ENCODE measurements at regions not wholly inside any gene's neighbourhood (a gene's known extent, or its start where the extent isn't known, plus 50 kb on each side); places are given as distances from the start of the nearest gene placed in this dataset.
"Not testable (repeated sequence)": the region's sequence is repeated elsewhere in the genome, so short reads cannot be mapped to it uniquely, and the experiment has no call there.

DNA sequence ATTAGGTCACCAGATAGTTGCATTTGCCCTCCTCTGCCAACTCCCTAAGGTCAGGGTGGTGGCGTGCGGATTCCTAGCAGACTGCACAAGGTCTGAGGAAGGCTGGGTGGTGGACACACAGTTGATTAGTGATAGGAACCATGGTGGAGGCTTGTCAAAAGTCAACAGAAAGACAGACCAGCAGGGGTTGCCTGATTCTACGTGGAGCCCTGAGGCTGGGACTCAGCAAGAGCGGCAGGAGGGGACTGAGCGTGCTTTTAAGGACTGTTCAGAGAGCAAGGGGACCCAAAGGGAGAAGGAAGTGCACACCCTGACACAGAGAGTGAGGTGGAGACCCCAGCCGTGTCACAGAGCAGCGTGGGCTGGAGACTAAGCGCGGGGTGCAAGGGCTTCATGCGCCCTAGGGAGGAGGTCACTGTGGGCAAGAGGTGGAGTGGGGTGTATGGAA is 513.2 kb downstream of the RNF144A start:
- no peak for DNase-seq (ENCODE audit: low spot score)

DNA sequence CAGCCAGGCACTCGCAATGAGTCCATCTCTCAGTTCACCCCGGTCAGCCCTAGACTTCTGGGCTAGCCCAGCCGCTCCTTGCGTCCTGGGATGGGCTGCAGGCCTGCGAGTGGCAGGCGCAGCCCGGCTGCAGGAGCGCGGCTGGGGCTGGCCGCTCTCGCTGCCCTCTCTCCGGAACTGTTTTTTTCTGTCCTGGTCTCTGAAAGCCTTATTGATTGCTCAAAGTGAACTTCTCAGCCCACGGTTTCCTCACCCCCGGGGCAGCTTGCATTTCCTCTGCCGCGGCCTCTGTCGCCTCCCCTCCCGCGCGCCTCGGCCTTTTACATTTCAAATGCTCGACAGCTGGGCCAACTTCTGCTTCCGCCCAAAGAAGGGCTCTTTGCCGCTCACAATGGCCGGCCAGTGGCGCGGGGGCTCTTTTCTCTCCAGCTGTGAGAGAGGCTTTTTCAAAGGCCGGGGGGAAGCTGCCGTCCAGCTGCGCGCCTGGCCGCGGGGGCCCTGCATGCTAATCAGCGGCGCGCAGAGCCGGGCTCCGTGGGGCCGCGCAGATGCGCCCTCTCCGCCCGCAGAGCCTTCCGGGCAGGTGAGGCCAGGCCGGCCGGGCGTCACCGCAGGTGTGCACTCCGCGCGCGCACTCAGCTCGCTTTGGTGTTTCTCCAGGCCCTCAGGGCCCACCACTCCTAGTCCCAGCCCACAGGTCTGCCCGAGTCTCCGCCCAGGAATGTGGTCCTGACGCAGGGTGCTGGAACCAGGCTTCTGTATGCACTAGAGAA is 513.8 kb downstream of the RNF144A start:
- DNase-seq (ENCODE audit: low spot score): no peak

DNA sequence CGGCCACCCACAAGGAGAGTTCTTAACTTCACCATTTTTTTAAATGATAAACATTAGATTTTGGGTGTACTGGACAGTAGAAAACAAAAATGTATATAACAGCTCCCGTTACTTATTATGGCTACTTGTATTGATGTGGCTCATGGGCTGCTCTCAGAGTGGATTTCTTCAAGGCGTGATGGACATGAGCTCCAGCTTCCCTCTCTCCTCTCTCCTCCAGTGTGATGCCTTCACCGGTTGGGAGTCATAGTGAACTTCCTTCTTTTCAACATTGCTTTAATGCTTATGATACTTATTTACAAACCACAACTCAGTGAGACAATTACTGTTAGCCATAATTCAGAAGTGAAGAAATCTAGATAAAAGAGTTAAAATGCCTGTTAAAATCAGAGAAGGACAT is 515.2 kb downstream of the RNF144A start:
- no peak for DNase-seq (ENCODE audit: low spot score)

DNA sequence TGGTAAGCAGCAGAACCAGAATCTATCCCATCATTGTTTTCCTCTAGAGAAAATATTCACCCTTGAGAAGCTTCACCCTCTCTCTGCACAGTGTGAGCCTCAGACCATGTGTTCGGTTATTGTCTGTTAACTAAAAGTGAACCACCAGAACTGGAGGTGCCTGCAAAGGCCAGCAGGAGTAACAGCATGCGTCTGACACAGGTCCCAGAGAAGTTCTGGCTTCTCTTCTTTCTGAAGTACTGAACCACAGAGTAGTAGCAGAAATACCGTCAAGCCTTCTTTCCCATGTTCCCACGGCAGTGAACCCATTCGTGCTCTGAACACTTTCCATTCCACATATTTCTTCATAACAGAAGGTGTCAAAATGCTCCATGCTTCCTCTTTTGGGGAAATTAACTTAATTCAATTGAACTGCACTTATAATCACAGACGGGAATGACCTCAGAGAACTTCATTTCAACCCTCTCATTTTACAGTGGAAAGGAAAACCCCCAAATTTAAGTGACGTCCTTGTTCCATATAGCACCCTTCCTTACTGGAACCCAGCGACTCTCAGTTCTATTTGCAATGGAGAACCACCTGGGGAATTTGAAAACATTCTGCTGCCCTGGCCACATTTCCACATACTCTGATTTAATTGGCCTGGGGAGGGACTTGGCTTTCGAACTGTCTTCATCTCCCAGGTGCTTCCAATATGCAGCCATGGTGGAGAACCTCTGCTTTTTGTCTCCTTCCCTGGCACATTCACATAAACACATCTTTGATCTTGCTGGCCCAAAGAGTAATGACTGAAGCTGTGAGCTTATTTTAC is 519.1 kb downstream of the RNF144A start:
- DNase-seq (ENCODE audit: low spot score): no peak

DNA sequence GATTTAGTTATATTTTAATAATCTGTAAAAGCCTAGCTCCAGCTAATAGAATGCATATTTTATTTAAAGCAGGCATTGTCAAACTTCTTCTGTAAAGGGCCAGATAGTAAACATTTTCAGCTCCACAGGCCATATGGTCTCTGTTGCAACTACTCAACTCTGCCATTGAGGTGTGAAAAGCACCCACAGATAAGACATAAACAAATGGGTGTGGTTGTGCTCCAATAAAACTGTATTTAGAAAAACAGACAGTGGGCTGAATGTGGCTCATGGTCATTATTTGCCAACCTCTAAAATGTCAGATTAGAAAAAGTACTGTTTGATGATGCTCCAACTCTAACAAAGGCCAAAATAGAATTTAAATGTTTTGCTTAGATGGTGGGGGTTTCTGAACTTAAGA is 519.9 kb downstream of the RNF144A start:
- DNase-seq (ENCODE audit: low spot score): no peak

DNA sequence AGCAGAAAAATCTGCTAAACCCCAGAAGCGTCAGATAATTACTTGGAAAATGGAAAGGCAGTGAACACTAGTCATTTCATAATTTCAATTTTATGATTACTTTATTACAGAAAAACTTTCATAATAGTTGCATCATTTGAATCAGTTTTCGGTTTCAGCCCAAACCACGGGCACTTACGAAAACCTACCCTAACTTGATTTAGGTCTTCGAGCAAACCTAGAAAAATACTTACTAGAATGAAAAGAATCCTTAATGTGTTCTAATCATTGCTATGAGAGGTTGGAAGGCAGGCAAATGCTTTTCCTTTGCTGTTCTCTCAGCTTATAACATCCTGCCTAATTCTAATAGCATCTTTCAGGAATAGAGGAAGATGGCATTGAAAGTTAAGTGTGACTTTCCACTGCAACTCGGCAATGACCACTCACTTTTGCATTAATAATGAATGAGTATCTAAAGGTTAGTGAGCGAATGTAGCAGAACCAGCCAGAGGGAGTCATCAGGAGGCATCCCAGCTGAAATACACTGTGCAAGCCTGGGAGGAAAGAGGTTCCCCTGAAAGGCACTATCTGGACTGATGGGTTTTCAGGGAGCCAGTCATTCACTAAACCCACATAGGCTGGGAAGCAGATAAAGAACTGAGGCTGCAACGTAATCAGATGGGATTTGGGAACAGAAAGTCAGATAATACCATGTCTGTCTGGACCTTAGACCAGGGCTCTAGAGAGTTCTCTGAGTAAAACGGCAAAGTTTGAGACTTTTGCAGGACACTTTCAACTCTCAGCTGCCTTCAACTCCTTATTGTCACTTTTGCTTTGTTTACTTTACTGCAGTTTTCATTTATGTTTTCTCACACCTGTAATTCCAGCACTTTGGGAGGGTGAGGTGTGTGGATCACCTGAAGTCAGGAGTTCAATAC is 520.8 kb downstream of the RNF144A start:
- no peak for DNase-seq (ENCODE audit: low spot score)

DNA sequence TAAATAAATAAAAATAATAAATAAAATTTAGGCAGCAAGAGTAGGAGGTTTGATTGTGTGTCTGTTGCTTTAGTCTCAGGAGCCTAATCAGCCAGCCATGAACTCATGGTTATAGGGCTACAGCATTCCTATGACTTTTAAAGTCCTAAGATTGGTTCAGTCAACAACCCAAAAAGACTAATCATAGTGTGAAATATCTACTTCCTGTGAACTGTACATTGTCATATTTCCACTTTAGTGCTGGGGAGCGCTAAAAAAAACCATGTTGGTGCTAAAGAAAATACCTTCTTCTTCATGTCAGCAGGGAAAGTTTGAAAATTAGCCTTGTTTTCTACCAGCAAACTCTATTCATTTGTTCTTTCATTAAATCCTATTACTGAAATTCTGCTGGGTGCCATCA is 521.6 kb downstream of the RNF144A start:
- DNase-seq (ENCODE audit: low spot score): no peak

DNA sequence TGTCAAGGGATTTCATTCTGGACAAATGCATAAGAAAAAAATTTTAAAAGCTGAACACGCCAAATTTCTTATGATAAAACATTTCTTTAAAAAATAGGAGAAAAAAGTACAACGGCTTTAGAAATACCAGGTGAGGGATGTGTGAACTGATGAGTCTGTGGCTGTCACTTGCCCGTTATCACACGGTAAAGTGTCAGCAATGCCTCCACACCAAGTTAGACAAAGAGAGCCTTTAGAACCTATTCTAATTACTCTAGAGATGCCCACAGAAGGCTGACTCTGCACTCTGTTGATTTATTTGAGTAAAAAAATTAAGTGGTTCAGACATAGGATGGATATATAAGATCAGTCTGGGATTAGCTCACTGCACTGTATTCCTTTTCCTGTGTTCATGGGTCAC is 523.8 kb downstream of the RNF144A start:
- DNase-seq (ENCODE audit: low spot score): no peak

DNA sequence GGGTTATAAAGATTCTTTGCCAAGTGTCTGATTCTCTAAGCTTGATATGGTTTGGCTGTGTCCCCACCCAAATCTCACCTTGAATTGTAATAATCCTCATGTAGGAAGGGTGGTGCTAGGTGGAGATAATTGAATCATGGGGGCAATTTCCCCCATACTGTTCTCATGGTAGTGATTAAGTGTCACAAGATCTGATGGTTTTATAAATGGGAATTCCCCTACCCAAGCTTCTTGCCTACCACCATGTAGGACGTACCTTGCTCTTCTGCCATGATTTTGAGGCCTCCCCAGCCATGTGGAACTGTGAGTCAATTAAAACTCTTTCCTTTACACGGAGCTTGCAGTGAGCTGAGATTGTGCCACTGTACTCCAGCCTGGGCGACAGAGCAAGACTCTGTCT is 524.6 kb downstream of the RNF144A start:
- not testable (repeated sequence) for DNase-seq (ENCODE audit: low spot score)

DNA sequence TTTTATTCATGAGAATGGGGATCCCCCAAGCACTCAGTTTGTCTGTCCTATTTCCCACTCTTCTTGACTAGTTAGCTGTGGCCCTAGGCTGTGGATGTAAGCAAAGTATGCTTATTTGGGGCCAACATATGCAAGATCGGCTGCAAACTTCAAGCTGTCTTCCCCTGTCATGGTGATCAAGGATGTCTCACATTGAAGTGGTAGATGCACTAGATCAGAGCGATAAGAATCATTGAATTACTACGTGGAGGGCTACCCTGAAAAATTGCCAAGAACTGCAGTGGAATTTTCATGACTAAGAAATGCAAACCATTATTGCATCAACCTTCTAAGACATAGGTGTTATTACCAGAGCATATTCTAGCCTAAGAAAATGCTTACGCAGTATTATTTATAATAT is 527.4 kb downstream of the RNF144A start:
- no peak for DNase-seq (ENCODE audit: low spot score)

DNA sequence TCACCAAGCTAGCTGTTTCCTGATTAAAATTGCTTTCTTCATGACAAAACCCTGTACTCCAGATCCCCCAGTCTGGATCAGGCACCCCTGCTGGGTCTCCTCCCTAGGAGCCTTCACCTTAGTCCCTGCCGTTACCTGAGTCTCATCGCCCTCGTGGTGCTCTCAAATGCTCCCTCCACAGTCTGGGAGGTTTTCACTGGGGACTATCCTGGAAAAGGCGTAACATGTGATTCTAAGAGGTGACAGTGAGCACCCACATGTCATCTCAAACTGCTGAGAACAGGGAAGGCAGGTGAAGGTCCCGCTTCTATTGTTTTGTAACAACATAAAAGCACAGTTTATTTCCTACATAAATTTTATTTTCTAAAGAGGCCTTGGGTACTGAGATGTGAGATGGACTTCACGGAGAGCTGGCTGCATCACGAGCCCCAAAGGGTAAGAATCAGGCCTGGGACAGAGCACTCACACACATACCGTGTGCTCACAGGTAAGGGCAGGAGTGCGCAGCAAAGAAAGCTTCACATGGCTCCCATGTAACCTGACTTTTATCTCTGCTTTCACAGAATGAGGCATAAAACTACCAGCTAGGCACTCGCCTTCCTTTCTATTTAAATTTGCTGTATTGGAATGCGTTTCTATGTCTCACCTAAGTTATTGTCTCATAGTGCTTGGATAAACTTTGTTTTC is 531.5 kb downstream of the RNF144A start:
- DNase-seq (ENCODE audit: low spot score): no peak

DNA sequence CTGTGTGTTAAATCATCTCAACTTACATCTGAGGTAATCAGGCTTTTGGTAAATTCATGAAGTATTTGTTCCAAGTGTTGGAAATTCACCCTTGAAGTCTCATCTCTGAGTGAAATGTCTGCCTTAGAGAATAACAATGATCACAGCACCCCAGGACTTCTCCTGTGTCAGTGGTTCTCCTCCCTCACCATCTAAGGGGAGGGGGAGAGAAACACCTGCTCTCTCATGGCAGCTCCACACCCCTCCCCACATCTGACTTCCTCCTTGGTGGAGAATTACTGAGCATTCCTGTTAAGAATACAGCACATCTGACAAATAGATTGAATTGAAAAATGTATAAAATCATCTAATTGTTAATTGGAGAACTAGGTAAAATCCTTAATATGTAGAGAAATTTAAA is 532.1 kb downstream of the RNF144A start:
- no peak for DNase-seq (ENCODE audit: low spot score)

DNA sequence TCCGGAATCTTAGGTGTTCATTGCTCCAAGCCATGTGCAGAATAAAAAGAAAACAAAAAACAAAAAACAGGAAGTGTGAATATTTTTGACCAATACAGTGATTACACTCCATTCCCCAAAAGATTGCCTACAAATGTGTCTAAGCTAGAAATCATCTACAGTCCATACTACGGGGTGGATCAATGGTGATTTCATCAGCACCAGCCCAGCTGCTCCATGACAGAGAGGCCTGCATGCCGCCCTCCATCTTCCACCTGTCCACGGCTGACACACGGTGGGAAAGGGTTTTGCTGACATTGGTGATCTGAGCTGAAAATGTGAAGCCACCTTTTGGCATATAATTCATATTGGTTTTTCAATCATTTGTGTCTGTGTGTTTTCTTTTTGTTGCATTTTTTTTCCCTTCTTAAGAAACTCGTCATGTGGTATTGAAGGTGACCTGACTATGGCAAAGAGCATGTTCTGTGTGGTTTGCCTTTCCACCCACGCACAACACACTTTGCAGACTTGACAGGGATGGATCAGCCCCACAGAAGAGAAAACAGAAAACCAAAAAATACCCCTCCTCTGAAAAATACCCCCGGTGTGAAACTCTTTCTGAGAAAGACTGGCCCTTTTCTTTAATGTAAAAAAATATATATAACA is 533.1 kb downstream of the RNF144A start:
- DNase-seq (ENCODE audit: low spot score): no peak

DNA sequence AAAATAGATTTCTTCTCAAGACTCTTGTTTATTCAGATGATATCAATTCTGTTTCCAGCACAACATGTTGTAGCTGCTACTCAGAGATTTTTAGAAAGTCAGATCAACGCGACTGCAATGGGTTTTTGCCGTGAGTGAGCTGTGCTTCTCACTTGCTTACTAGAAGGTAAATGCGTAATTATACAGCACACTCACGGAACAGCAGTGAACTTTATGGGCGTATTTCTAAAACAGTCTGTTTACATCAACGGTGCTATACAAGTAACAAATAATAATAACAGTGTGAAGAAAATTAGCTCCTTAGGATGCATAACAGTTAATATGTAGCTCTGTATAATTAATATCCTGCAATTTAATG is 533.6 kb downstream of the RNF144A start:
- DNase-seq (ENCODE audit: low spot score): no peak

DNA sequence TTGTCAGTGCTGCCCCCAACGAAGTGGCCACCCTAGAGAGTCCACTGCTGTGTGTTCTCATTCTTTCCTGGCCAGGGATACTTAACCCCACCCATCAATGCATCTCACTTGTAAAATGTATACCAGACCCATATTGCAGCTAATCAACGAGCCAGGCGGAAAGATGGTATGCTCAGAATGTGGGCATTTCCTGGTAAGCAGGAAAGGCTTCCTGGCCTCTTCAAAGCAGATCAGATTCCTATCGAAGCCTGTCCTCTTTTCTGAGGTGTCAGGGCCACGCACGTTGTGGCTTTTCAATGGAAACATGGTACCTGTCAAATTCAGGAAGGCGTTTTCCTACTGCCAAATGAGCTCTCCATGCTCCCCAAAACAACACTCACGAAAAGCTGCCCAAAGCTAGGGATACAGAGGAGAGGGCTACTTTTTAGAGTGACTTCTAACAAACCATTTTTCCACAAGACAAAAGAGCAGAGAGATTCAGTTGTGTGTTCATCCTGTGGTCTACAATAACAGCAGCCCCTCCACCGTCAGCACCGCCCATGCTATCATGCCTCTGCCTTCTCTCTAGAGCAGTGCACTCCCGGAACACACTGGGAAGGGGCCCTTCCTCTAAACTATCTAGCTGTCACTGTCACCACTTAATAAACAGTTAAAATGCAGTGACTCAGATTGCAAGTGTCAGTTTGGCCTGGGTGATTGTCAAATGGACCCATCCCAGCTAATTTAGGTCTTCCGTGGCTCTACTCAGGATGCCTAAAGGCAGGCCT is 535.1 kb downstream of the RNF144A start:
- DNase-seq (ENCODE audit: low spot score): no peak

DNA sequence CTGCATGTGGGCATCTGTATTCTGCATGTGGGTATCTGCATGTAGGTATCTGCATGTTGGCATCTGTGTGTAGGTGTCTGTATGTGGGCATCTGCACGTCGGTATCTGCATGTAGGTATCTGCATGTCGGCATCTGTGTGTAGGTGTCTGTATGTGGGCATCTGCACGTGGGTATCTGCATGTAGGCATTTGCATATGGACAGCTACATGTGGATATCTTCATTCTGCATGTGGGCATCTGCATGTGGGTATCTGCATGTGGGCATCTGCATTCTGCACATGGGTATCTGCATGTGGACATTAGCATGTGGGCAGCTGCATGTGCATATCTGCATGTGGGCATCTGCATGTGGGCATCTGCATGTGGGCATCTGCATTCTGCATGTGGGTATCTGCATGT is 537.4 kb downstream of the RNF144A start:
- DNase-seq (ENCODE audit: low spot score): no peak

DNA sequence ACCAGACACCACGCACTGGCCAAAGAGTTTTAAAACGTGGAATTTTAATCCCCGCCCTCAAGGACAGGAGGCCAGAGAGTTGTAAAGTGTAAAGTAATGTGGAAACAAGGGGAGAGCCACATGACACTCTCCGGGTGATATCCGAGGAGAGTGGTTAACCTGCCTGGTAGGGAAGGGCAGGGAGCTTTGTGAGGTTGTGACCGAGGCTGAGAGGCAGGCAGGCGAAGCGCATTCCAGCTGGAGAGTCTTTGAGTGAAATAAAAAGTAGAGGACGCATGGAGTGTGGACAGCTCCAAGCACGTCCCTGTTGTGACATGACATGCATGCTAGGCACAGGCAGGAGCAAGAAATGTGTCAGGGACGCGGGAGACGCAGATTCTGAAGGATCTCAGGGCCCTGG is 539.5 kb downstream of the RNF144A start:
- DNase-seq (ENCODE audit: low spot score): no peak

DNA sequence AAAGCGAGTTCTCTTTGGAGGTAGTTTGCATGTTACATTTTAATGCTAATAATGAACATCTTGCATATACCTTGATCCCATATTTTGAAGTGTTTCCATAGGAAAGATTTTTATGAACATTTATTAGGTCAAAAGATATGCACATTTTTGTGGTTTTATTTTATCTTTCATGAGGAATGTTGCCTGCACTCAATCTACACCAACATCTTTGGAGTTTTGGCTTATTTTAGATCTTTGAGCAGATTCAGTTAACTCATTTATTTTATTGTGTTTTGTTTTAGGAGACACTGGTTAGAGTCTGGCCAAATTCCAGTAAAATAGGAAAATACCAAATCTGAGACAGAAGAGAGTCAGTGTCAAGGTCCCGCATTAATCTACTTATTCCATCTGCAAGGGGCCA is 540.9 kb downstream of the RNF144A start:
- no peak for DNase-seq (ENCODE audit: low spot score)

DNA sequence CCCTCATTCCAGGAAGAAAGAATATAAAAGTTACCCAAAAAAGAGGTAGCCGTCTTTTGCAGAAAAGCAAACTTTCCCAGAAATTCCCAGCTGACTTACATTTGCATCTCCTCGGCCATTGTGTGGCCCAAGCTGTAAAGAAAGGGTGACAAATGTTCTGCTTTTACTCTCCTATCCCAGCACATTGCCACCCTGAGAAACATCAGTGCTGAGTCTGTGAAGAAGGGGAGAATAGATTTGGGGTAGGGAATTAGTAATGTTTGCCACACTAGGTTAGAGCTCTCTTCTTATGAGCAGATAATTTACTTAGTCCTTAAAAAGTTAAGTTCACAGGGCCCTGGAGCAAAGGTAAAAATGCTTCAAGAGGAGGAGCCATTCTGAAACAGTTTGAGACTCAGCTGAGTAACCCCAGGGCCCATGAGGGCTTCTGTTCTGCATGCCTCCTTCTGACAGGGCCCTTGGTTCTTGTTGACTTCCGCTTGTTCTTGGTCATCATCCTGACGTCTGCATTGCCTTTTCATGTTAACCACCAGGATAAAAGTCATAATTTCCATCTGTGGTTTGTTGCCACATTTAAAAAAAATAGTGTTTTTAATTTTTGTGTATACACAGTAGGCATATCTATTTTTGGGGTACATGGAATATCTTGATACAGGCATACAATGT is 550.7 kb downstream of the RNF144A start:
- DNase-seq (ENCODE audit: low spot score): no peak

DNA sequence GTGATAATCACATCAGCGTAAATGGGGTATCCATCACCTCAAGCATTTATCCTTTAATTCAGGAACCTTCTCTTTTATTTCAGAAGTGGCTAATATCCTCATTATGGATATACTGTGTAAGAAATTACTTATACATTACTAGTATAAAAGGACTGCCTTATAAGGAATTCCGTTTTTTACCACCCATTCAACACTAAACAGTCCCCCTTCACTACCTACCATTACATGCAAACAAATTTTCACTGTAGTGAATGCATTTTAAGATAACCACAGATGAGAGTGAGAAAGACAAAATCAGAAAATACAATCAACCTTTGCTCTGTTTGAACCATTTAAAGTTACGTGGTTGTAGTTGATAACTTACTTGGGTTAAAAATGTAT is 551.2 kb downstream of the RNF144A start:
- no peak for DNase-seq (ENCODE audit: low spot score)

Data from HuH-7.5 (cell line).